HEK293 (cell line): ENCODE measurements at regions not wholly inside any gene's neighbourhood (a gene's known extent, or its start where the extent isn't known, plus 50 kb on each side); places are given as distances from the start of the nearest gene placed in this dataset.

ENCODE experiments used
- BCL11B ChIP-seq: fragments of 450-650 bp; formaldehyde crosslinking; IDR thresholded peaks from 2 replicates; pipeline ENCODE4 v1.5.1; 2016; ENCODE audit warnings: low read depth, missing biosample characterization, missing genetic modification characterization
- GLI2 ChIP-seq: fragments of 450-650 bp; formaldehyde crosslinking; IDR thresholded peaks from 2 replicates; pipeline ENCODE4; 2017; ENCODE audit warnings: missing biosample characterization, missing genetic modification characterization, low read depth, borderline replicate concordance
- GLIS2 ChIP-seq: fragments of 450-650 bp; formaldehyde crosslinking; IDR thresholded peaks from 2 replicates; pipeline ENCODE4 v1.5.1; 2016; ENCODE audit warnings: missing biosample characterization, missing genetic modification characterization
- KLF9 ChIP-seq: fragments of 450-650 bp; formaldehyde crosslinking; IDR thresholded peaks from 2 replicates; pipeline ENCODE4 v1.5.1; 2016; ENCODE audit warnings: missing biosample characterization, missing genetic modification characterization, low read depth
- OVOL3 ChIP-seq: fragments of 450-650 bp; formaldehyde crosslinking; IDR thresholded peaks from 2 replicates; pipeline ENCODE4 v1.5.1; 2016; ENCODE audit warnings: missing biosample characterization, missing genetic modification characterization
- PRDM4 ChIP-seq: fragments of 450-650 bp; formaldehyde crosslinking; IDR thresholded peaks from 2 replicates; pipeline ENCODE4 v1.5.1; 2017; ENCODE audit warnings: missing biosample characterization, missing genetic modification characterization
- PRDM6 ChIP-seq: fragments of 450-650 bp; formaldehyde crosslinking; IDR thresholded peaks from 2 replicates; pipeline ENCODE4 v1.5.1; 2017; ENCODE audit warnings: missing biosample characterization, missing genetic modification characterization
- WT1 ChIP-seq: fragments of 450-650 bp; formaldehyde crosslinking; IDR thresholded peaks from 2 replicates; pipeline ENCODE4 v1.5.1; 2016; ENCODE audit warnings: missing biosample characterization, missing genetic modification characterization
- ZNF211 ChIP-seq: fragments of 450-650 bp; formaldehyde crosslinking; IDR thresholded peaks from 2 replicates; pipeline ENCODE4 v1.5.1; 2016; ENCODE audit warnings: low read depth, missing biosample characterization, missing genetic modification characterization
- ZNF311 ChIP-seq: fragments of 450-650 bp; formaldehyde crosslinking; IDR thresholded peaks from 2 replicates; pipeline ENCODE4 v1.5.1; 2017; ENCODE audit warnings: missing biosample characterization, missing genetic modification characterization, borderline replicate concordance
- ZNF366 ChIP-seq: fragments of 450-650 bp; formaldehyde crosslinking; conservative IDR thresholded peaks from 2 replicates; pipeline ENCODE4 v1.5.1; 2016; ENCODE audit warnings: missing biosample characterization, missing genetic modification characterization
- ZNF391 ChIP-seq: fragments of 450-650 bp; formaldehyde crosslinking; IDR thresholded peaks from 2 replicates; pipeline ENCODE4 v1.5.1; 2016; ENCODE audit warnings: low read depth, missing biosample characterization, missing genetic modification characterization, borderline replicate concordance
- ZNF433 ChIP-seq: fragments of 450-650 bp; formaldehyde crosslinking; IDR thresholded peaks from 2 replicates; pipeline ENCODE4 v1.5.1; 2016; ENCODE audit warnings: missing biosample characterization, missing genetic modification characterization, low read depth
- ZNF768 ChIP-seq: fragments of 450-650 bp; formaldehyde crosslinking; IDR thresholded peaks from 2 replicates; pipeline ENCODE4 v1.5.1; 2018; ENCODE audit warnings: missing biosample characterization, mild to moderate bottlenecking, missing genetic modification characterization
- ZNF776 ChIP-seq: fragments of 450-650 bp; formaldehyde crosslinking; IDR thresholded peaks from 2 replicates; pipeline ENCODE4 v1.5.0; 2017; ENCODE audit warnings: missing biosample characterization, missing genetic modification characterization, borderline replicate concordance
- ZNF792 ChIP-seq: fragments of 450-650 bp; formaldehyde crosslinking; IDR thresholded peaks from 2 replicates; pipeline ENCODE4 v1.5.1; 2016; ENCODE audit warnings: missing biosample characterization, missing genetic modification characterization
- TF ChIP-seq, protein P1 (sequence below): fragments of 450-650 bp; formaldehyde crosslinking; IDR thresholded peaks from 2 replicates; pipeline ENCODE4 v1.5.1; 2016; ENCODE audit warnings: missing biosample characterization, missing genetic modification characterization
- TF ChIP-seq, protein P2 (sequence below): fragments of 450-650 bp; formaldehyde crosslinking; IDR thresholded peaks from 2 replicates; pipeline ENCODE4 v1.5.1; 2016; ENCODE audit warnings: missing biosample characterization, missing genetic modification characterization
- TF ChIP-seq, protein P3 (sequence below): fragments of 450-650 bp; IDR thresholded peaks from 2 replicates; pipeline ENCODE4 v1.5.1; 2018; ENCODE audit warnings: missing biosample characterization, mild to moderate bottlenecking, missing genetic modification characterization
- TF ChIP-seq, protein P4 (sequence below): fragments of 450-650 bp; formaldehyde crosslinking; IDR thresholded peaks from 2 replicates; pipeline ENCODE4 v1.5.1; 2016; ENCODE audit warnings: missing biosample characterization, missing genetic modification characterization
- TF ChIP-seq, protein P5 (sequence below): fragments of 450-650 bp; formaldehyde crosslinking; IDR thresholded peaks from 2 replicates; pipeline ENCODE4 v1.5.1; 2016; ENCODE audit warnings: missing biosample characterization, missing genetic modification characterization

GRCh38 chr3:113151461-113152031 lies 59.8 kb upstream of the BOC start (continued):
- TF ChIP-seq, protein P1, sequence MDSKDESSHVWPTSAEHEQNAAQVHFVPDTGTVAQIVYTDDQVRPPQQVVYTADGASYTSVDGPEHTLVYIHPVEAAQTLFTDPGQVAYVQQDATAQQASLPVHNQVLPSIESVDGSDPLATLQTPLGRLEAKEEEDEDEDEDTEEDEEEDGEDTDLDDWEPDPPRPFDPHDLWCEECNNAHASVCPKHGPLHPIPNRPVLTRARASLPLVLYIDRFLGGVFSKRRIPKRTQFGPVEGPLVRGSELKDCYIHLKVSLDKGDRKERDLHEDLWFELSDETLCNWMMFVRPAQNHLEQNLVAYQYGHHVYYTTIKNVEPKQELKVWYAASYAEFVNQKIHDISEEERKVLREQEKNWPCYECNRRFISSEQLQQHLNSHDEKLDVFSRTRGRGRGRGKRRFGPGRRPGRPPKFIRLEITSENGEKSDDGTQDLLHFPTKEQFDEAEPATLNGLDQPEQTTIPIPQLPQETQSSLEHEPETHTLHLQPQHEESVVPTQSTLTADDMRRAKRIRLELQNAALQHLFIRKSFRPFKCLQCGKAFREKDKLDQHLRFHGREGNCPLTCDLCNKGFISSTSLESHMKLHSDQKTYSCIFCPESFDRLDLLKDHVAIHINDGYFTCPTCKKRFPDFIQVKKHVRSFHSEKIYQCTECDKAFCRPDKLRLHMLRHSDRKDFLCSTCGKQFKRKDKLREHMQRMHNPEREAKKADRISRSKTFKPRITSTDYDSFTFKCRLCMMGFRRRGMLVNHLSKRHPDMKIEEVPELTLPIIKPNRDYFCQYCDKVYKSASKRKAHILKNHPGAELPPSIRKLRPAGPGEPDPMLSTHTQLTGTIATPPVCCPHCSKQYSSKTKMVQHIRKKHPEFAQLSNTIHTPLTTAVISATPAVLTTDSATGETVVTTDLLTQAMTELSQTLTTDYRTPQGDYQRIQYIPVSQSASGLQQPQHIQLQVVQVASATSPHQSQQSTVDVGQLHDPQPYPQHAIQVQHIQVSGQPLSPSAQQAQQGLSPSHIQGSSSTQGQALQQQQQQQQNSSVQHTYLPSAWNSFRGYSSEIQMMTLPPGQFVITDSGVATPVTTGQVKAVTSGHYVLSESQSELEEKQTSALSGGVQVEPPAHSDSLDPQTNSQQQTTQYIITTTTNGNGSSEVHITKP (tag by site-specific recombination), result peak; percentile 83
- TF ChIP-seq, protein P2, sequence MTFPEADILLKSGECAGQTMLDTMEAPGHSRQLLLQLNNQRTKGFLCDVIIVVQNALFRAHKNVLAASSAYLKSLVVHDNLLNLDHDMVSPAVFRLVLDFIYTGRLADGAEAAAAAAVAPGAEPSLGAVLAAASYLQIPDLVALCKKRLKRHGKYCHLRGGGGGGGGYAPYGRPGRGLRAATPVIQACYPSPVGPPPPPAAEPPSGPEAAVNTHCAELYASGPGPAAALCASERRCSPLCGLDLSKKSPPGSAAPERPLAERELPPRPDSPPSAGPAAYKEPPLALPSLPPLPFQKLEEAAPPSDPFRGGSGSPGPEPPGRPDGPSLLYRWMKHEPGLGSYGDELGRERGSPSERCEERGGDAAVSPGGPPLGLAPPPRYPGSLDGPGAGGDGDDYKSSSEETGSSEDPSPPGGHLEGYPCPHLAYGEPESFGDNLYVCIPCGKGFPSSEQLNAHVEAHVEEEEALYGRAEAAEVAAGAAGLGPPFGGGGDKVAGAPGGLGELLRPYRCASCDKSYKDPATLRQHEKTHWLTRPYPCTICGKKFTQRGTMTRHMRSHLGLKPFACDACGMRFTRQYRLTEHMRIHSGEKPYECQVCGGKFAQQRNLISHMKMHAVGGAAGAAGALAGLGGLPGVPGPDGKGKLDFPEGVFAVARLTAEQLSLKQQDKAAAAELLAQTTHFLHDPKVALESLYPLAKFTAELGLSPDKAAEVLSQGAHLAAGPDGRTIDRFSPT (tag by site-specific recombination), result no peak
- no peak for TF ChIP-seq ZNF311 (tag by site-specific recombination)
- TF ChIP-seq, protein P3, sequence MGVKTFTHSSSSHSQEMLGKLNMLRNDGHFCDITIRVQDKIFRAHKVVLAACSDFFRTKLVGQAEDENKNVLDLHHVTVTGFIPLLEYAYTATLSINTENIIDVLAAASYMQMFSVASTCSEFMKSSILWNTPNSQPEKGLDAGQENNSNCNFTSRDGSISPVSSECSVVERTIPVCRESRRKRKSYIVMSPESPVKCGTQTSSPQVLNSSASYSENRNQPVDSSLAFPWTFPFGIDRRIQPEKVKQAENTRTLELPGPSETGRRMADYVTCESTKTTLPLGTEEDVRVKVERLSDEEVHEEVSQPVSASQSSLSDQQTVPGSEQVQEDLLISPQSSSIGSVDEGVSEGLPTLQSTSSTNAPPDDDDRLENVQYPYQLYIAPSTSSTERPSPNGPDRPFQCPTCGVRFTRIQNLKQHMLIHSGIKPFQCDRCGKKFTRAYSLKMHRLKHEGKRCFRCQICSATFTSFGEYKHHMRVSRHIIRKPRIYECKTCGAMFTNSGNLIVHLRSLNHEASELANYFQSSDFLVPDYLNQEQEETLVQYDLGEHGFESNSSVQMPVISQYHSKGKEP (tag by site-specific recombination), result peak; percentile 66; the same call in 1 of the 2 replicates
- TF ChIP-seq PRDM6 (tag by site-specific recombination), result peak; percentile 98
- TF ChIP-seq GLIS2 (tag by site-specific recombination), result no peak
- peak; percentile 47; the same call in 1 of the 2 replicates for TF ChIP-seq ZNF366 (tag by site-specific recombination)
- TF ChIP-seq ZNF391 (tag by site-specific recombination), result peak; percentile 34; the same call in 1 of the 2 replicates
- TF ChIP-seq ZNF768 (tag by site-specific recombination), result no peak
- TF ChIP-seq PRDM4 (tag by site-specific recombination), result peak; percentile 89
- TF ChIP-seq KLF9, result no peak
- TF ChIP-seq GLI2 (tag by site-specific recombination), result peak; percentile 82
- no peak for TF ChIP-seq ZNF792 (tag by site-specific recombination)
- TF ChIP-seq OVOL3 (tag by site-specific recombination), result no peak
- TF ChIP-seq ZNF211 (tag by site-specific recombination), result no peak
- TF ChIP-seq, protein P4, sequence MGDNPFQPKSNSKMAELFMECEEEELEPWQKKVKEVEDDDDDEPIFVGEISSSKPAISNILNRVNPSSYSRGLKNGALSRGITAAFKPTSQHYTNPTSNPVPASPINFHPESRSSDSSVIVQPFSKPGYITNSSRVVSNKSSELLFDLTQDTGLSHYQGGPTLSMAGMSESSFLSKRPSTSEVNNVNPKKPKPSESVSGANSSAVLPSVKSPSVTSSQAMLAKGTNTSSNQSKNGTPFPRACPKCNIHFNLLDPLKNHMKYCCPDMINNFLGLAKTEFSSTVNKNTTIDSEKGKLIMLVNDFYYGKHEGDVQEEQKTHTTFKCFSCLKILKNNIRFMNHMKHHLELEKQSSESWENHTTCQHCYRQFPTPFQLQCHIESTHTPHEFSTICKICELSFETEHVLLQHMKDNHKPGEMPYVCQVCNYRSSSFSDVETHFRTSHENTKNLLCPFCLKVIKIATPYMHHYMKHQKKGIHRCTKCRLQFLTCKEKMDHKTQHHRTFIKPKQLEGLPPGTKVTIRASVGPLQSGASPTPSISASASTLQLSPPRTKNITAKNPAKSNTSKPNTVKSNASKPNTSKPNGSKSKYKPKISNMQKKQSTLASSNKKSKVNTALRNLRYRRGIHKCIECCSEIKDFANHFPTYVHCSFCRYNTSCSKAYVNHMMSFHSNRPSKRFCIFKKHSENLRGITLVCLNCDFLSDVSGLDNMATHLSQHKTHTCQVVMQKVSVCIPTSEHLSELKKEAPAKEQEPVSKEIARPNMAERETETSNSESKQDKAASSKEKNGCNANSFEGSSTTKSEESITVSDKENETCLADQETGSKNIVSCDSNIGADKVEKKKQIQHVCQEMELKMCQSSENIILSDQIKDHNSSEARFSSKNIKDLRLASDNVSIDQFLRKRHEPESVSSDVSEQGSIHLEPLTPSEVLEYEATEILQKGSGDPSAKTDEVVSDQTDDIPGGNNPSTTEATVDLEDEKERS (tag by site-specific recombination), result no peak
- TF ChIP-seq WT1 (tag by site-specific recombination), result peak; percentile 97
- no peak for TF ChIP-seq ZNF433 (tag by site-specific recombination)
- no peak for TF ChIP-seq BCL11B (tag by site-specific recombination)
- no peak for TF ChIP-seq ZNF776
- TF ChIP-seq, protein P5, sequence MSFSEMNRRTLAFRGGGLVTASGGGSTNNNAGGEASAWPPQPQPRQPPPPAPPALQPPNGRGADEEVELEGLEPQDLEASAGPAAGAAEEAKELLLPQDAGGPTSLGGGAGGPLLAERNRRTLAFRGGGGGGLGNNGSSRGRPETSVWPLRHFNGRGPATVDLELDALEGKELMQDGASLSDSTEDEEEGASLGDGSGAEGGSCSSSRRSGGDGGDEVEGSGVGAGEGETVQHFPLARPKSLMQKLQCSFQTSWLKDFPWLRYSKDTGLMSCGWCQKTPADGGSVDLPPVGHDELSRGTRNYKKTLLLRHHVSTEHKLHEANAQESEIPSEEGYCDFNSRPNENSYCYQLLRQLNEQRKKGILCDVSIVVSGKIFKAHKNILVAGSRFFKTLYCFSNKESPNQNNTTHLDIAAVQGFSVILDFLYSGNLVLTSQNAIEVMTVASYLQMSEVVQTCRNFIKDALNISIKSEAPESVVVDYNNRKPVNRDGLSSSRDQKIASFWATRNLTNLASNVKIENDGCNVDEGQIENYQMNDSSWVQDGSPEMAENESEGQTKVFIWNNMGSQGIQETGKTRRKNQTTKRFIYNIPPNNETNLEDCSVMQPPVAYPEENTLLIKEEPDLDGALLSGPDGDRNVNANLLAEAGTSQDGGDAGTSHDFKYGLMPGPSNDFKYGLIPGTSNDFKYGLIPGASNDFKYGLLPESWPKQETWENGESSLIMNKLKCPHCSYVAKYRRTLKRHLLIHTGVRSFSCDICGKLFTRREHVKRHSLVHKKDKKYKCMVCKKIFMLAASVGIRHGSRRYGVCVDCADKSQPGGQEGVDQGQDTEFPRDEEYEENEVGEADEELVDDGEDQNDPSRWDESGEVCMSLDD (tag by site-specific recombination), result no peak
